HCT116 (cell line): ENCODE measurements at regions not wholly inside any gene's neighbourhood (a gene's known extent, or its start where the extent isn't known, plus 50 kb on each side); places are given as distances from the start of the nearest gene placed in this dataset.

Source experiments
- ATAC-seq: fragments of 200-7000 bp; cut with Tn5 transposase; 2 replicates; pipeline ENCODE4 v1.9.1; 2020; ENCODE audit warnings: mild to moderate bottlenecking, moderate library complexity
- BruUV-seq: library from RNA; stranded (reverse); fragments of 400-500 nt; replicated peaks from 2 replicates; lab custom pipeline; 2021; lab: Mats Ljungman, UMichigan
- CTCF ChIA-PET: fragments of 300-600 bp; sonication (Branson Sonifier 250); formaldehyde crosslinking; loops from one replicate; lab custom pipeline; 2021; ENCODE audit warnings: antibody characterized with exemption; lab: Charles Lee
- POLR2A ChIA-PET: fragments of 300-600, 350-600 bp; sonication (Branson Sonifier 250); formaldehyde crosslinking; loops from one replicate; lab custom pipeline; 2021; ENCODE audit warnings: antibody characterized with exemption; lab: Charles Lee
- RAD21 ChIA-PET, 2 experiments: fragments of 300-600 bp; sonication (Branson Sonifier 250); formaldehyde crosslinking; loops; one replicate each; lab custom pipeline; 2023; ENCODE audit warnings: low total read pairs in 2 of 2; ENCODE audit not compliant: uncharacterized antibody in 2 of 2, unreplicated experiment in 2 of 2, low non-redundant PET in 1 of 2; lab: Charles Lee
- DNase-seq: peaks from one replicate; pipeline ENCODE4 v3.0.0-alpha.2; 2010; ENCODE audit warnings: low read depth, low spot score
- H2AFZ ChIP-seq: fragments of 200-600 bp; shearing (Covaris generic), sonication (generic); 2 replicates; pipeline ENCODE4 v1.6.1; 2017; ENCODE audit warnings: low read depth, mixed run types, mixed read lengths, antibody characterized with exemption, low read length; ENCODE audit not compliant: poor library complexity, severe bottlenecking
- H3K27ac ChIP-seq: 2 replicates; pipeline ENCODE4 v1.5.1; 2012; ENCODE audit warnings: low read depth, low read length
- H3K27me3 ChIP-seq: fragments of 200-600 bp; sonication (generic); 2 replicates; pipeline ENCODE4 v1.6.1; 2016; ENCODE audit warnings: mixed run types, low read length, mixed read lengths; ENCODE audit not compliant: insufficient read depth
- H3K36me3 ChIP-seq, 2 experiments: fragments of 200-500 bp in 1 of 2; fragments of 200-600 bp in 1 of 2; sonication (Bioruptor generic) in 1 of 2; sonication (generic) in 1 of 2; 2 replicates each; pipeline versions ENCODE4 v1.5.1 to v1.6.1; 2014 to 2016; ENCODE audit warnings: low read length in 2 of 2, inconsistent platforms in 1 of 2, mixed read lengths in 1 of 2, mixed run types in 1 of 2; ENCODE audit not compliant: insufficient read depth in 2 of 2, control insufficient read depth in 1 of 2
- H3K4me1 ChIP-seq, 2 experiments: fragments of 200-600 bp in 1 of 2; sonication (generic) in 1 of 2; 2 replicates each; pipeline versions ENCODE4 v1.5.1 to v1.6.1; 2012 to 2017; ENCODE audit warnings: low read length in 2 of 2, inconsistent platforms in 1 of 2, mild to moderate bottlenecking in 1 of 2, mixed read lengths in 1 of 2, mixed run types in 1 of 2, moderate library complexity in 1 of 2; ENCODE audit not compliant: insufficient read depth in 2 of 2, control insufficient read depth in 1 of 2
- H3K4me2 ChIP-seq: fragments of 200-600 bp; sonication (generic); 2 replicates; pipeline ENCODE4 v1.6.1; 2017; ENCODE audit warnings: mixed run types, low read length, mixed read lengths
- H3K4me3 ChIP-seq, 2 experiments: fragments of 200-600 bp in 1 of 2; sonication (generic) in 1 of 2; replicated peaks in 1 of 2; 2 replicates each; pipeline ENCODE4 v1.5.1; 2011 to 2016; ENCODE audit warnings: low read length in 2 of 2, control low read depth in 1 of 2, low read depth in 1 of 2, mild to moderate bottlenecking in 1 of 2, mixed read lengths in 1 of 2, mixed run types in 1 of 2
- H3K79me2 ChIP-seq: fragments of 200-600 bp; sonication (generic); 2 replicates; pipeline ENCODE4 v1.6.1; 2017; ENCODE audit warnings: mild to moderate bottlenecking, mixed run types, low read length, moderate library complexity, mixed read lengths; ENCODE audit not compliant: insufficient read depth
- H3K9ac ChIP-seq: fragments of 200-600 bp; sonication (generic); 2 replicates; pipeline ENCODE4 v1.6.1; 2016; ENCODE audit warnings: low read length, mixed read lengths
- H3K9me2 ChIP-seq: fragments of 200-600 bp; sonication (generic), shearing (Covaris generic); 2 replicates; pipeline ENCODE4 v1.6.1; 2017; ENCODE audit warnings: mixed run types, mild to moderate bottlenecking, moderate library complexity; ENCODE audit not compliant: insufficient read depth
- H3K9me3 ChIP-seq, 2 experiments: fragments of 200-500 bp in 1 of 2; fragments of 200-600 bp in 1 of 2; sonication (Bioruptor generic) in 1 of 2; sonication (generic) in 1 of 2; 2 replicates each; pipeline ENCODE4 v1.6.1; 2014 to 2017; ENCODE audit warnings: low read length in 2 of 2, mixed read lengths in 2 of 2, inconsistent platforms in 1 of 2, low read depth in 1 of 2, mild to moderate bottlenecking in 1 of 2, mixed run types in 1 of 2, moderate library complexity in 1 of 2; ENCODE audit not compliant: control insufficient read depth in 1 of 2, insufficient read depth in 1 of 2
- H4K20me1 ChIP-seq: fragments of 200-600 bp; sonication (generic), shearing (Covaris generic); 2 replicates; pipeline ENCODE4 v1.6.1; 2017; ENCODE audit warnings: mixed run types, mild to moderate bottlenecking, moderate library complexity; ENCODE audit not compliant: insufficient read depth
- CBX3 ChIP-seq: IDR thresholded peaks from 2 replicates; pipeline ENCODE4 v1.6.1; 2012; ENCODE audit warnings: low read depth
- CEBPB ChIP-seq: IDR thresholded peaks from 2 replicates; pipeline ENCODE4 v1.6.1; 2012; ENCODE audit warnings: low read depth
- EGR1 ChIP-seq: IDR thresholded peaks from 2 replicates; pipeline ENCODE4 v1.6.1; 2012; ENCODE audit warnings: low read depth
- ELF1 ChIP-seq: IDR thresholded peaks from 2 replicates; pipeline ENCODE4 v1.6.1; 2012; ENCODE audit warnings: low read depth, borderline replicate concordance
- FOSL1 ChIP-seq: IDR thresholded peaks from 2 replicates; pipeline ENCODE4 v1.6.1; 2012; ENCODE audit warnings: low read depth
- MAX ChIP-seq: IDR thresholded peaks from 2 replicates; pipeline ENCODE4 v1.6.1; 2012
- POLR2A ChIP-seq: IDR thresholded peaks from 2 replicates; pipeline ENCODE4 v1.7.0; 2011; ENCODE audit warnings: borderline replicate concordance; ENCODE audit not compliant: insufficient read depth, insufficient read length; ENCODE audit errors: extremely low read depth
- POLR2AphosphoS5 ChIP-seq: IDR thresholded peaks from 2 replicates; pipeline ENCODE4 v1.6.1; 2011; ENCODE audit warnings: mild to moderate bottlenecking, low read depth, low read length, moderate library complexity
- RAD21 ChIP-seq: IDR thresholded peaks from 2 replicates; pipeline ENCODE4 v1.6.1; 2012; ENCODE audit warnings: low read depth, mild to moderate bottlenecking
- REST ChIP-seq: IDR thresholded peaks from 2 replicates; pipeline ENCODE4 v1.6.1; 2012; ENCODE audit warnings: low read depth
- SIN3A ChIP-seq: IDR thresholded peaks from 2 replicates; pipeline ENCODE4 v1.6.1; 2012; ENCODE audit warnings: low read depth
- SRF ChIP-seq: IDR thresholded peaks from 2 replicates; pipeline ENCODE4 v1.6.1; 2012; ENCODE audit warnings: low read depth
- ZBTB33 ChIP-seq: IDR thresholded peaks from 2 replicates; pipeline ENCODE4 v1.6.1; 2011; ENCODE audit warnings: mild to moderate bottlenecking, low read length, moderate library complexity; ENCODE audit not compliant: insufficient replicate concordance; ENCODE audit errors: extremely low read depth
- intact Hi-C: fragments of 100-400 bp; cut with micrococcal nuclease; formaldehyde crosslinking; loops from 2 replicates; pipeline ENCODE4 v1.10.0; 2022
- TF ChIP-seq, protein P1 (sequence below), 3 experiments: fragments of 200-600 bp in 1 of 3; sonication (generic) in 1 of 3; IDR thresholded peaks in 2 of 3; conservative IDR thresholded peaks in 1 of 3; 2 replicates each; pipeline ENCODE4 v1.5.1; 2012 to 2017; ENCODE audit warnings: low read depth in 2 of 3, low read length in 2 of 3, antibody characterized with exemption in 1 of 3, borderline replicate concordance in 1 of 3, control low read depth in 1 of 3, mild to moderate bottlenecking in 1 of 3, mixed read lengths in 1 of 3, mixed run types in 1 of 3, moderate library complexity in 1 of 3; ENCODE audit not compliant: insufficient read depth in 1 of 3

DNA sequence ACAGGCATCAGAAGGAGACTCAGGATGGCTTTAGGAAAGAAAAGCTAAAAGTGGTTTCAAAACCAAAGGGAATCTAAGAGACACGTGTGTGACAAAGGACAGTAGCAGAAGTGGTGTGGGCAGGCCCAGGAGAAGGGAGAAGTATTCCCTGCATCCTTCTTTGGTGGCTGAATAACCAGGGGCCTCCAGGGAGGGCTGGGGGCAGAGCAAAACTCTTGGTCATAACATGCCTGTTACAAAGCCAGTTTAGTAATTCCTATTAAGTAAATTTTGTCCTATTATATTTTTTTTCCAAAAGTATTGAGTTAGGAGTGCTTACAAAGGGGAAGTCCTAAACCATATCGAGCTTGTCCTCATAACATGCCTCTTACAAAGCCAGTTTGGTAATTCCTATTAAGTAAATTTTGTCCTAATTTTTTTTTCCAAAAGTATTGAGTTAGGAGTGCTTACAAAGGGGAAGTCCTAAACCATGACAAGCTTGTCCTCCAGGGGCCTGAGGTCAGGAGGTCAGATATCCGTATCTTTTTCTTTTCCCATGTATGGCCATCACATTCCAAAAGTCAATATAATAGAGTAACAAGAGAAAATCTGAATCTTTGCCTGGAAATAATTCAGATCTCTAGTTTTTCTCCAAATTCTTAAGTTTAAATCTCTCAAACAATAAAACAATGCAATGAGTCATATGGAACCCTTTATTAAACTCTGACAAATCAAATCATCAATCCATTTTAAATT lies 509.2 kb downstream of the LTN1 start:
- no peaks in the 10 kb centered on the region for H3K27me3 ChIP-seq
- H3K9me2 ChIP-seq, result no peaks in the 10 kb centered on the region

More for the DNA sequence above, 509.2 kb downstream of the LTN1 start:
- Histone ChIP-seq H3K79me2 (no peaks in the 10 kb centered on the region), H3K9ac (no peak overlapping the region), H3K9me3 (peaks cover 19 to 30% of the 10 kb centered on the region in 2 experiments; a peak in 2 of 4 replicates), H3K27ac (no peak overlapping the region)
- TF ChIP-seq RAD21 (no peak), SIN3A (no peak), POLR2A (no peak), SRF (no peak), REST (no peak), CBX3 (no peak), POLR2AphosphoS5 (no peak), ELF1 (no peak), EGR1 (no peak), FOSL1 (no peak), MAX (no peak), ZBTB33 (no peak), CEBPB (no peak)
- TF ChIP-seq, protein P1, sequence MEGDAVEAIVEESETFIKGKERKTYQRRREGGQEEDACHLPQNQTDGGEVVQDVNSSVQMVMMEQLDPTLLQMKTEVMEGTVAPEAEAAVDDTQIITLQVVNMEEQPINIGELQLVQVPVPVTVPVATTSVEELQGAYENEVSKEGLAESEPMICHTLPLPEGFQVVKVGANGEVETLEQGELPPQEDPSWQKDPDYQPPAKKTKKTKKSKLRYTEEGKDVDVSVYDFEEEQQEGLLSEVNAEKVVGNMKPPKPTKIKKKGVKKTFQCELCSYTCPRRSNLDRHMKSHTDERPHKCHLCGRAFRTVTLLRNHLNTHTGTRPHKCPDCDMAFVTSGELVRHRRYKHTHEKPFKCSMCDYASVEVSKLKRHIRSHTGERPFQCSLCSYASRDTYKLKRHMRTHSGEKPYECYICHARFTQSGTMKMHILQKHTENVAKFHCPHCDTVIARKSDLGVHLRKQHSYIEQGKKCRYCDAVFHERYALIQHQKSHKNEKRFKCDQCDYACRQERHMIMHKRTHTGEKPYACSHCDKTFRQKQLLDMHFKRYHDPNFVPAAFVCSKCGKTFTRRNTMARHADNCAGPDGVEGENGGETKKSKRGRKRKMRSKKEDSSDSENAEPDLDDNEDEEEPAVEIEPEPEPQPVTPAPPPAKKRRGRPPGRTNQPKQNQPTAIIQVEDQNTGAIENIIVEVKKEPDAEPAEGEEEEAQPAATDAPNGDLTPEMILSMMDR (IDR thresholded peaks at IDR 0.05 in 2 of 3, conservative IDR thresholded peaks at IDR 0.05 in 1 of 3; ENCODE audit: borderline replicate concordance in 1 of 3, insufficient read depth in 1 of 3, low read depth in 2 of 3, low read length in 2 of 3), result no peak
- TF ChIP-seq, all 23 proteins: peak for 0
- no peak overlapping the region for H3K4me3 ChIP-seq
- no peak overlapping the region for H2AFZ ChIP-seq
- H3K4me2 ChIP-seq, result no peak overlapping the region
- RAD21 ChIA-PET, result no interaction called here
- no peaks in the 10 kb centered on the region for H3K36me3 ChIP-seq
- DNase-seq (no peak), ATAC-seq (no peak)
- CTCF ChIA-PET, result no interaction called here
- BruUV-seq, result no TSS peak
- no peaks in the 10 kb centered on the region for H3K4me1 ChIP-seq
- intact Hi-C loops, result no loop called here
- no peaks in the 10 kb centered on the region for H4K20me1 ChIP-seq
- POLR2A ChIA-PET, result no interaction called here
